Pulmonary artery endothelial cell (primary cell): ENCODE measurements at regions not wholly inside any gene's neighbourhood (a gene's known extent, or its start where the extent isn't known, plus 50 kb on each side); places are given as distances from the start of the nearest gene placed in this dataset.
"Not testable (repeated sequence)": the region's sequence is repeated elsewhere in the genome, so short reads cannot be mapped to it uniquely, and the experiment has no call there.

Experiments used
- DNase-seq: peaks from one replicate; pipeline ENCODE4 v3.0.0-alpha.2; 2011; ENCODE audit warnings: low read depth, low spot score

DNA sequence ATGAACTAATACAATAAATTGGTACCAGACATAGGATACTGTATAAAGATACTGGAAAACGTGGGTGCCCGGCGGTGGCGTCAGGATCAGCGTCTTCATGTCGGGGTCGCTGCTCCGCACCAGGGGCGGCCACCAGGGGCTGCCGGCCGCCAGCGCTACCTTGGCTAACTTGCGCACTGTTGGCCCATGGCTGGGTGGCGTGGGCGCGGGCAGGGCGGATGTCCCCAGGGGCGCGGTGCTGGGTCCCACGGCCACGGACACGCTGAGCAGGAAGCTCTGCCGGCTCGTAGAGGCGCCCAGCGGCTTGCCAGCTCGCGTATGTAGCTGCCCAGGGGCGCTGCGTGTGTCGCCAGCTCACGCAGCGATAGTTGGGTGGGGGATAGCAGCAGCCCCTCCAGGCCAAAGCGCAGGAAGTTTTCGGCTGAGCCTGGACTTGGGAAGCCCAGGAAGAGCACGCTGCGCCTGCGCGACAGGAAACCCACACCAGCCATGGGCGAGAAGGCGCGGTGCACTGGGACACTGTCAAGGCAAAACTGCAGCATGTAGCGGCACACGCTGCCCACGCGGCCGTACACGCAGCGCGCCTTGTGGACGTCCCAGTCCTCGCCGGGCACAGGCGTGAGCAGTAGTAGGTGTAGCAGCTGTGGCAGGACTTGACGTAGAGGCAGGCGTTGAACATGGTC is 299.9 kb downstream of the CCDC74A start:
- DNase-seq = no peak

DNA sequence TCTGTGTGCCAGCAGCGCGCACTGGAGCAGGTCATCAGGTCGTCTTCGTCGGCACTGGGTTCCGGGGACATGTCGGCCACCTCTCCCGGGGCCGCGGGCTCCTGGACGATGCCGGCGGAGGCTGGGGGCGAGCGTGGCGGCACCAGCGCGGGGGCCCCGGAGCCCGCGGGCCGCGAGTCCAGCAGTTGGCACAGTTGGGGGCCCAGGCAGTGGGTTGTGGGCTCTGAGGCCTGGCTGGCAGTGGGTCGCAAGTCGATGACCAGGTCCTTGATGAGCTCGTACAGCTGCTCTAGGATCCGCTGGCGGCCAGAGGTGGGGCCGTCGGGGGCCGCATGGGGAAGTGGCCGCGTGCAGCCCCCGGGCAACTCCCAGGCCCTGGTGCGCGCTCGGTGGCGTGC is 300.5 kb downstream of the CCDC74A start:
- no peak for DNase-seq

DNA sequence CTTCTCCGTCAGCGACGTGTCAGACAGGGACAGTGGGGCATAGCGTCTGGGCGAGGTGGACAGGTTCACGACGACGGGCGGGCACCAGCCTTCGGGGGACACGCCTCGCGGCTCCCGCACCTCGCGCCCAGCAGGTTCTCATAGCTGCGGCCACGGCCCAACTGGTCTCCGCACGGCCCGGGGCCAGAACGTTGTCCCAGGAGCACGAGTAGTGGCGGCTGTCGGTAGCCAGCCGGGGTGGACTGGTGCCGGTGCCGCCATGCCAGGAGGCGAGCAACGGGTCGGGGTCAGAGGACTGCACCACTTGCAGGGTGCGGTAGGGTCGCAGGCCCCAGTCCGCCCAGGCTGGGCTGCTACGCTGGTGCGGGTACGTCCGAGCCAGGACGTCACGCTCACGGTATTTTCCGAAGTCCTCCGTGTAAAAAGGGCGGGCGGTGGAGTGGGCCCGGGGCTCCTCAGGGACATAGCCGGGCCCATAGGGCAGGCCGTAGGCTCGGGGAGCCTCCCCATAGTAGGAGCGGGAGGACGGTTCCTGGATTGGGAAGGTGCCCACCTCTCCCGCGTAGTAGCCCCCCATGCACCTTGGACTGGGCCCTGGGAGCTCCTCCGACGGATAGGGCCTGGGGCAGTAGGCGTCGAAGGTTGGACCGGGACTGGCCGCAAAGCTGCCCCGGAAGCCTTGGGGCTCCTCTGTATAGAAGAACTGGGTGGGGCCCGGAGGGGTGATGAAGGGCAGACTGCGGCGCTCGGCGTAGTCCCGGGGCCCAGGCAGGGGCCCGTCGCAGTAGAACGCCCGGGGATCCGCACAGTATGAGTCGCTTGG is 301.2 kb downstream of the CCDC74A start:
- DNase-seq = not testable (repeated sequence)

DNA sequence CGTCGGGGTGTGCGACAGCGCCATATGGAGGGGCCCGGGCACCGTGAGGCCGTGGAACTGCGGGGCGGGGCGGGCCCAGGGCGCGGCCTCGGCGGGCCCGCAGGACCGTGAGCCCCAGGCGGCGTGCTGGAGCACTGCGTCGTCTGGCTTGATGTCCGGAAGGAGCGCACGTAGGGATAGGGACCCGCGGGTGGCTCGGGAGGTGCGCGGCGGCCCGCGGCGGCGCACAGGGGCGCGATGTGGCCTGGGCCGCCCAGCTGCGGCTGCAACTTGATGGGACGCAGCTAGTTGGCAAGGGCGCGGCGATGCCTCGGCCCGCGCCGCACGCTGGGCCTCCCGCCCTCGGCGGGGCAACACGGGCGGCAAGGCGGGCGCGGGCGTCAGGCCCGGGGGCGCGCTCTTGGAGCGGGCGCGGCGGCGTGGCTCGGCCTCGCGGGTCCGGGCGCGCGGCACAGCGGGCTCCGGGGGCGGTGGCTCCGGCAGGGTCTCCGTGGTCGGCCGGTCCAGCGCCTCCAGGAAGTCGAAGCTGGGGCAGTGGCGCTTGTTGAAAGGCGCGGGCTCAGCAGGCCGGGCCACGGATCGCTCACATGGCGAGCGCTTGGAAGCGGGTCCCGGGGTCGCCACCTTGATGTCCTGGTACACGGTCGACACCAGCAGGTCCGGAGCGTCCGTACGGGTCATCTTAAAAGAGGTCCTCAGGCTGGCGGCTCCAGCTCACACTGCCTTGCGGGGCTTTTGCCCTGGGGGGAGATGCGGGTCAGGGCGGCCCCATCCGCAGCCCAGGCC is 302.0 kb downstream of the CCDC74A start:
- DNase-seq = not testable (repeated sequence)

DNA sequence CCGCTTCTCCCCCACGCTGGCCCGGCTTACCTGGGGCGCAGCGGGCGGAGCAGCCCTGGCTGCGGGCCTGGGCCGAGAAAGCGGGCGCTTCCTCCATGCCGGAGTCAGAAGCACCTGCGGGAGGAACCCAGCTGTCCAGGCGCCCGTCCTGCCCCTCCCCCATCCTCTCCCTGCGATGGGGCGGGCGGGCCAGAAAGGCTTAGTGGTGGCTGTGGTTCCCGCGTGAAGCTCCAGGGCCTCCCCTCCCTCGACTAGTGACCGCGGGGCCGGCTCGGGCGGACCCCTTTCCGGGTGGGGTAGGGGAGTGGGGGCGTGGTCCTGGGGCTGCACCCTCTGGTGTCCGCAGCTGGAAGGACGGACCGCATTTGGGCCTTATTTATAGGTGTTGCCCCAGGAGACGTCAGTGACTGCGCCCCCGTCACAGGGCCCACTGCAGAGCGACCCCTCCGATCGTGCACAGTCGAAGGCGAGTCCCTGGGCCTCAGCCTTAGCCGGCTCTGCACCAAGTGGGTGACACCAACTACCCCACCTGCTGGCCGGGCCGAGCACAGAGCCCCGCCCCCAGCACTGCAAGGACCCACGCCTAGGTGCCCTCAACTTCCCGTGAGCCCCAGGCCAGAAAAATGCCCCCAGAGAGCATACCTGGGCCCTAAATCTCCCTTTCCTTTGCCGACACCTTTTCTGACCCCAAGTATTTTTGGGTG is 302.7 kb downstream of the CCDC74A start:
- not testable (repeated sequence) for DNase-seq

DNA sequence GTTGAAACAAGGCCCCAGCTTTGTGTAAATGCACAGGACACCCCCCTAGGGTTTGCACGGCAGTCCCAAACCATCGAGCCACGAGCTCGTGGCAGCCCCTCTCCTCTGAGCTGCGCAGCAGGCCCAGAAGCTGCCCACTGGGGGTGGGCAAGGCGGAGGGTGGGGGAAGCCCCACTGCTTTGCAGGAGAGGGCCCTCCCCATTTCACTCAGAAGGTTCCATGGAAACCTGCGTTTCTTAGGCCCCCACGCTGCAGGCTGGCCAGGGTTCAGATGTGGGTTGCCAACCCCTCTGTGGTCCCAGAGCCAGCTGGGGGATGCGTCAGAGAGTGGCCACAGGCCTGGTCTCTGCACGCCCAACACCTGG is 303.2 kb downstream of the CCDC74A start:
- not testable (repeated sequence) for DNase-seq

DNA sequence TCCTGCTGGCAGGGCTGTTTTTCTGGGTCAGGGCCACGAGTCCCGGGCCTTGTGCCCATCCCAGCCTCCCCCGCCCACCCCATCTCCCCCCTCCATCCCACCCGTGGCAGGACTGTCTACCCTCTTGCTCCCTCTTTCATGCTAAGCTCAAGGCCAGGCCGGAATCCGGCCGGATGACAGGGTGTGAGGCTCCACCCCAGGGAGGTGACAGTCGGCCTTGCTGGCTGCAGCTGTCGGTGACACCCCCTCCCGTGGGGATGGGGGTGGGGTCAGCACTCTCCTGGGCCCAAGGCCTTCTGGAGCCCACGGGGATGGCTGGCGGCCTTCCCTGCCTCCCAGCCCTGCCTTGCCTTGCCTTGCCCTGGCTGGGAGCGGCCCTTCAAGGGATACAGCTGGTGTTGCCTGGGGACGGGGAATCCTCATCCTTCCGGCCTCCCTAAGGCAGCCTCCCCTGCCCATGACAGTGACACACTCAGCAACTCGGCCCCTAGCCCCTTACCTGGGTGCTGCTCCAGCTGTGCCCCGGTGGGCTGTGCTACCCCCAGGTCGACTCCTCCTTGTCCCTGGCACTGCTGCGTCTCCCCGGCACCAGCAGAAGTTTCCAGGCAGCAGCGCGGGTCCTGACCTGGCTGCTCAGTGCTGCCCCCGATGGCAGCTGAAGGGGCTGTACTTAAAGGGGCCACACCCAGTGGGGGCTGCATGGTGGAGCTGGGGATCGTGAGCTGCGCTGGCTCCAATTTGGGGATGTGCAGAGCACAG is 303.9 kb downstream of the CCDC74A start:
- not testable (repeated sequence) for DNase-seq

DNA sequence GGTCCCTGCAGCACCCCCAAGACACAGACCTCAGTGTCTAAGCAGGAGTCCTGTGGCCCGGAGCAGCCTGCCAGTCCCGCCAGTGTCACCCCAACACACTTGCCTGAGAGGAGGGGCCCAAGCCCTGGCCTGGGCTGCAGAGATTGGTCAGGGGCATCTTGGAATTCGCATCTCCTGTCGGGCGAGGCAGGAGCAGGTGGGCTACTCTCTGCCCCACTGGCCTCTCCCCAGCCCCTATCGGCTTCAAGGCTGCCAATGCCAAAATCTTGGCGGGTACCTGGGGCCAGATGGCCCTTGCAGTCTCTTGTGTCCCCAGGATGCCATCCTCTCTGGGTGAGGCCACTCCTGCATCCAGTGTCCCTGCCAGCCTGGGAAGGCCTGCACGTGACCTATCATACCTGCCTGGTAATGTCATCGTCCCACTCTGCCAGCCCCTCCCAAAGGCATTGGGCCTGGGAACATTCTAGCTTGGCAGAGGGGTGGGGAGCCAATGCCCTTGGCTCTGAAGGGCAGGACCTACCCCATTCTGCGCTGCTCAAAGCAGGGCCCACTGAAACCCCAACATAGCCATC is 304.6 kb downstream of the CCDC74A start:
- not testable (repeated sequence) for DNase-seq

DNA sequence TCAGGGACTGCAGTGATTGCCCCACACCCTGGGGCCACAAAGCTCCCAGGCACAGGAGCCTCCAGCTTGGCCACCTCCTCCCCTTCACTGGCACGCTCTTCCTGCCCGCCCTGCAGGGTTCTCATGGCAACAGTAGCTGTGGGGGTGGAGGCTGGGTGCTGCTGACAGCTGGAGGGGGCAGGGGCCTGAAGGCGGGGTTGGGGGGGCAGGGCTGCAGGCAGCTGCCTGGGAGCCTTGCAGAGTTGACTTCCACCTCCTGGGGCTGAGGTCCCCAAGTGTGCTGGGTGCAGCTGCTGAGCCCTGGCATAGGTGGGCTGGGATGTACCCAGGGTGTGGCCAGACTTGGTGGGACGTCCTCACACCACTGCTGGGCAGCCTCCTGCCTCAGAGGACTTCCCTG is 305.2 kb downstream of the CCDC74A start:
- not testable (repeated sequence) for DNase-seq

DNA sequence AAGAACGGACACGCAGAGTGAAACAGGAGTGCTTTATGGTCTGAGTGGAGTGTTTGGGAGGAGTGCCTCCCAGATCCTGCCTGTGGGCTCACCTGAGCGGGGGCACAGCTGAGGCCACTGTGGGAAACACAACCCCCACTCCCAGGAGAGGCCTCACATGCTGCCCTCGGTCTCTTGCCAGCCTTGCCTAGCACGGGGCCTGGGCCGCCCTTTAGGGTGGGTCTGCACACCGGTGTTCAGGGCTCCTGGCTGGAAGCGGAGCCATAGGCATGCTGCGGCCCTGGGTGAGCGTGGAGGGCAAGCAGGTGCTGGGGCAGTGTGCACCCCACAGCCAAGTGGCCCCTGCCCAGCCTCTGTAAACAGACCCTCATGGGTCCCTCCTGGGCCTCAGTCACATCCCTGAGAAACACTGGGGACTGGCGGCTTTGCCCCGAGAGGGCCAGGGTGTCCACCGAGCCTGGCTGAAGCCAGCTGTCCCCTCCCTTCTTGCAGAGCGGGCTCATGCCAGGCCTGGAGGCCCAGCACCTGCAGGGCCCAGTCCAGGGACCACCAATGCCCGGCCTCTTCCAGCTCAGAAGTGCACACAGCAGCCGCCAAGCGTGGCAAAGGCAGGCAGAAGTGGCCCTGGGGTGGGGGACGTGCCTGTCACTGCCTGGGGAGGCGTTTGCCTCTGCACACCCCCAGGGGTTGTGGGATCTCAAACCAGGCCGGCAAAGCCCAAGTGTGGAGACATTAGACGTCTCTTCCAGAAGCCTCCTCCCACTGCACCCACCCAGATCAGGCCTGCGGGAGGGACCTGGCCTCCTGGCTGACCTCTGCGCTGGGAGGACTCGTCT is 305.9 kb downstream of the CCDC74A start:
- not testable (repeated sequence) for DNase-seq

DNA sequence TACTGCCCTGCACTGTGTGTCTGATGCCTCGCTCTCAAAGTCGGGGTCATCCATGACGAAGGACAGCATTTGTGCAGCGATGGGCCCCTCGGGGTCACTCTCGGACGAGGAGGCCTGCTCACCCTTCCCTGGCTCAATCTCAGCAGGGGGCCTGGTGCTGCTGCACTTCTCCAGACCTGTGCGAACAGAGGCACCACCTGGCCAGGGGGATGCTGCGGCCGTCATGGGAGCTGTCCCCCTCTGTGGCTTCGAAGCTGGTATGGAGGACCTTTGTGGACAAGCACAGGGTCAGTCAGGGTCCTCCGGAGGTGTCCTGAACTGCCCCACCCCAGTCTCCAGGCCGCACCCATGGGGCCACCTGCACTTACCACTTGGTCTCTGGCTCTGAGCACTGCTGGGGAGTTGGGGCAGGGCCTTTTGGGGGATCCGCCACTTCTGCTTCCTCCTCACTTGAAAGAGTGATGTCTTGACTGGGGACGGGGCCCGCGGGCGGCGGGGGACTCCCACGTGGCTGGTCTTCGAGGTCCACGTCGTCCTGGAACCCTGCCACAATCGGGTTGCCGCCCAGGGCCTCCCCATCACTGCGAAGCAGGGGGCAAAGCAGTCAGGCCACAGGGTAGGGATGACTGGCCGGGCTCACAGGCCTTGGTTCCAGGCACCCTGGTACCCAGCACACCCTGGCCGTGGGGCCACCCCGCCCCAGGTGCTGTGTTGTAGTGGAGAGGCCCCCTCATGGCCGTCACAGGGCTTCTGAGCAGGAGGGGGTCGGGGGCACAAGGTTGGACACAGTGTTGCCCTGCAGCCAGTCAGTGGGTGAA is 306.7 kb downstream of the CCDC74A start:
- DNase-seq = not testable (repeated sequence)

DNA sequence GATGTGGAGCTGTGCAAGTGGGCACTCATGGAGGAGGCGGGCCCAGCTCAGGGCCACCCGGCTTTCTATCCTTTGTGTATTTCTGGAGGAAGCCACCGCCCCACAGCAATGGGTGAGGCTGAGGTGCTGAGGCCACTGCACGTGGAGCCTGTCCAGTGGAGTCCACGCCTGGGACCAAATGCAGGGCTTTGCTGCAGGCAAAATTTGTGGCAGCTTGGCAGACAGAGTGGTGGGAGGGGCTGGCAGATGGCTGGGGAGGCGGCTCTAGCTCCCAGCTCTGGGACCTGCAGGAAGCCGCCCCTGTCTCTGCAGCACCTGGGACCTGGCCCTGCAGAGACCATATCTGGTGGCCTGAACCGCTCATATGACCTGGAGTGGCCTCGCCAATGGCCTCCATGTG is 307.3 kb downstream of the CCDC74A start:
- DNase-seq = not testable (repeated sequence)

DNA sequence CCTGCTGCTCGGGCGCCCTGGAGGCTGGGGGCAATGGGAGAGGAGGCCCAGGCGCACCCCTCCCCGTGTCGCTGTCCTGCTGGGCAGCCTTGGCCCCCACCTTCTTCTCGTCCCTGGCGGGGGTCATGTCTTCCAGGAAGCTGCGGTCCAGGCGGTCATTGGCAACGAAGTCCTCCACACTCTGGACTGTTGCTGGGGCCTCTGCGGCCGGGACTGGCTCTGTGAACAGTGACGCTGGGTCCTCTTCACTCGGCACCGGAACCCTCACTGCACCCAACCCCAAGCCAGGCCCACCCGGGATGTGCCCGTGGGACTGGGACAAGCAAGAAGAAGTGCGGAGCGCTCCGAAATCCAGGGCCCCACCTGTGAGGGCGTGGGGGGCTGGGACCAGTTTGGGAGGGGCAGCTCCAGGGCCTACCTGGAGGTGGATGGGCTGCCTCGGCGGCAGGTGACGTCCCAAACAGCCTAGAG is 308.0 kb downstream of the CCDC74A start:
- no peak for DNase-seq

DNA sequence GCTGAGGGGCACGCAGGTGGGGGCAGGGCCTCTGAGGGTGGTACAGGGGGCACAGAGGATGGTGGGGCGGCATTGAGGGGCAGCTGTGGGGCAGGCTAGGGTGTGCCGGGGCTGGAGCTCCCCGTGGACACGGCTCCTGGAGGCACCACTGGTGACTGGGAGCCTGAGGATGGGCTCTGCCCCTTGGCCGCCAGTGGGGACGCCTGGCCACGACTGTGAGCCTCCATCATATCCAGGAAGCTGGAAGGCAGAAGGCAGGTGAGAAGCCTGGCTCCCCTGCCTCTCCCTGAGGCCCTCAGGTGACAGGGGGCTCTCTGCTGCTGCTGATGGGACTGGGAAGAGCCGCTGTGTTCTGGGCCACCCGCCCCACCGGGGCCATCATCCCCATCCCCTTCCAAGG is 308.4 kb downstream of the CCDC74A start:
- not testable (repeated sequence) for DNase-seq

DNA sequence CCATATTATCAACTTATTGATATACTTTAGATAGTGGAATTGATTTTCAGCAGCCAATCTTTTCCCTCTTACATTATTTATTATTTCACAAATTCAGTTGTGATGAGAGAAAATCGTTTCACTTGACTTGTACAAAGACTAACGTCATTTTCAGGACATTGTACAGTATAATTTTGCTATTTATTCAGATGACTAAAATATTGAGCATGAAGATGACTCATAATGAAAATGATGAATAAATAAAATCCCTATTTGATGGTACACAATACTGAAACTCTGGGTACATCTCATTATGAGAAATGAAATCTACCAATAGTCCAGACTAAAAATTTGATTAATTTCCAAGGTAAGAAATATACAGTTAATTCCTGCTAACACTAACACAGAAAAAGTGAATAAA is 316.4 kb downstream of the CCDC74A start:
- DNase-seq = not testable (repeated sequence)

DNA sequence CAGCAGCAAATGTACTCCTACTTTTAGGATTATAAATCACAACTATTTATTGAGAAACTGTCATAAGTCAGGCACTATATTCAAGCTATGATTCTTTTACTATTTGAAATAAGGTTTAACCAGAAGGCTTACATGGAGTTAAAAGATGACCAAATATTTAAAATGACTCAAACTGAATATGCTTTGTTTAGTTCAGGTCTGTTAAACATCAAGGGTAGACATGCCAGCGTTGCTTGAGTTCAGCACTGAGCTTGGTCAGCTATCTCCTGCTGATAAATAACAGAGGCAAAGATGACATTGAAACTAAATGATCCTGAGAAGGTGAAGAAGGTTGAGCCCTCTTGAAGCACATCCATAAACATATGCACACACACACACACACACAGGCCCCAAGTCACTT is 305.6 kb downstream of the ANKRD30BL start:
- not testable (repeated sequence) for DNase-seq

DNA sequence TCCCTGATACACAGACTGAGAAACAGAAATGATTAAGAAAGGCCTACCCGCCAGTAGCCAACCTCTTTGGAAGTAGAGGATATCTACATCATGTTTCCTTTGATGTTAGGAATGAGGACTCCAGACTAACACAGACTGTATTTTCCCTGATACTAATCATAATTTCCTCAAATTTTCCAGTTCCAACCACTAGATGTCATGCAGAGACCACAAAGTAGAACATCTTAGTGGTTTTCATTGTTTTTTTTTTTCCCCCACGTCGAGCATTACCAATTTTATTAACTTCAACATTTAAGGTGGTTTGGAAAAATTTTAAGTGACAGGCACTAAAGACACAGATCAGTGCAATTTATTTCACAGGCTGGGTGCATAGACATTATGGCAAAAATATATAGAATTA is 303.6 kb downstream of the ANKRD30BL start:
- DNase-seq = not testable (repeated sequence)
